ENCODE measurements at regions not wholly inside any gene's neighbourhood (a gene's known extent, or its start where the extent isn't known, plus 50 kb on each side); places are given as distances from the start of the nearest gene placed in this dataset.
"Not testable (repeated sequence)": the region's sequence is repeated elsewhere in the genome, so short reads cannot be mapped to it uniquely, and the experiment has no call there.

DNA sequence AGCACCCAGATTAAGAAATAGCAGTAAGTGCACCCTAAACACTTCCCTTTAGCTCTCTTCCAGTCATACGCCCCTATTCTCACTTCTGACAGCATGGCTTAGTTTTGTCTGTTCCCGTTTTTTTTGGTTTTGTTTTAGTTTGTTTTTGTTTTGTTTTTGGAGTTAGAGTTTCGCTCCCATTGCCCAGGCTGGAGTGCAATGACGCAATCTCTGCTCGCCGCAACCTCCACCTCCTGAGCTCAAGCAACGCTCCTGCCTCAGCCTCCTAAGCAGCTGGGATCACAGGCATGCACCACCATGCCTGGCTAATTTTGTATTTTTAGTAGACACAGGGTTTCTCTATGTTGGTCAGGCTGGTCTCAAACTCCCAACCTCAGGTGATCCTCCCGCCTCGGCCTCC lies 2067.7 kb downstream of the SUCLG1 start:
- no peak for DNase-seq

DNA sequence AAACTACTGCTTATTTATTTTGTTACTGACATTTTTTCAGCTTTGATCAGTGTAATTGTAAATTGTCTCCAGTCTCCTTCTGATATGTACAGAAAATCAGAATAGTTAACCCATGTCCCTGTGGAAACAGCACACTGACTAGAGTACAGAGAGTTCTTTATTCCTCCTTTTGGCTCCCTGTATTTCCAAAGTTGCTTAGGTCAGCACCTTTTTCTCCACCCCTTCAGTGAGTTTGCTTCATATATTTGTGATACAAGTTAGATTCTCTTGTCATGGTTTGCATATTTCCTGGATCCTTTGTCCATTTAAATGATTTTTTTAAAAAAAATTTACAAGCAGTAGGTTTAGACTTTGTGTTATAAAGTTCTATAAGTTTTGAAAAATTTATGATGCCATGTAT lies 2051.1 kb upstream of the LRRTM1 start:
- DNase-seq: no peak

DNA sequence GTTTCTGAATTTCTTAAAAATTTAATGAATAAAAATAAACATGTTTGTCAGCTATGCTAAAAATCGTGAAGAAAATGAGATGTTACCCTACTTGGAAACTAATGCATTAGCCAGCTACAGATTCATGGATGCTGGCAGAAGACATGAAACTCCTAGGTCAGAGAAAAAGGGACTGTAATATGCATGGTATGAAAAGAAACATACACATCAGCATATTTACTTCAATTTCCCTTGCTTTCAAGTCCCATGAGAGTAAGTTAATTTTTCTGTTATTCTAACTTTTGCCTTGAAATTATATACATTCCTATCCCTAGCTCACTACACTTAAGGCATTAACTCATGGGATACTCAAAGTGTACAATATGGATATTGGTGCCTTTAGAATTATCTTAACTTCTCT lies 2041.4 kb upstream of the LRRTM1 start:
- DNase-seq: no peak

DNA sequence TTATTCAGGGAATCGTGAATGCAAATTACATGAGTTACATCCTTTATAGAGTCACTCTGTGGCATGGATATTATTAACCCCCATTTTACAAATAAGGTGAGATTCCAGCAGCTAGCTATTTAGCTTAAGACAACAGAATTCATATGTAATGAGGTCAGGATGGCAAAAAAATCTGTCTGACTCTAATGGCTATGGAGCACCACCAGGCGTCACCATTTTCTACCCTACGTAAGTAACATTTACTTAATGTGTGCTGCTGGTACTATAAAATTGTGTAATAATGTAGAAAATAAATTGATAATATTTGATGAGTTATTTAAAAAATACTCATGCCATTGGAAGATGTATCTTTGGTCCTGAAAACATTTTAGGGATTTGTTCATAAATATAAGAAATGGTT lies 2040.1 kb upstream of the LRRTM1 start:
- no peak for DNase-seq

DNA sequence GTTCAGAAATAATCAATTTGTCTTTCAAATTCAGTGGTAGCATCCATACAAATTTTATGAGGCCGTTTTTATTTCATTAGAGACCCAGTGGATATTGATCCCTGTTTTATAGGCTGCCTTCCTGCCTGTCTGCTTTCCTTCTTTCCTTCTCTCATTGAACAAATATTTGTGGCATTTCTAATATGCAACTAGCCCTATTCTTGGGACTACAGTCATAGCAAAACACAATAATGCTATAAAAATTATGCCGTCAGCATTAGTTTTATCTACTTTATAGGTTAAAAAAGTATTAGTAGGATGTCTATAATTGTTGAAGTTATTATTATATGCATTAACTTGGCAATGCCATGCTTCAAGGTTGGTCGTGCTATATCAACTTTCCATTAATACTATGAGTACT lies 2037.8 kb upstream of the LRRTM1 start:
- DNase-seq: no peak

DNA sequence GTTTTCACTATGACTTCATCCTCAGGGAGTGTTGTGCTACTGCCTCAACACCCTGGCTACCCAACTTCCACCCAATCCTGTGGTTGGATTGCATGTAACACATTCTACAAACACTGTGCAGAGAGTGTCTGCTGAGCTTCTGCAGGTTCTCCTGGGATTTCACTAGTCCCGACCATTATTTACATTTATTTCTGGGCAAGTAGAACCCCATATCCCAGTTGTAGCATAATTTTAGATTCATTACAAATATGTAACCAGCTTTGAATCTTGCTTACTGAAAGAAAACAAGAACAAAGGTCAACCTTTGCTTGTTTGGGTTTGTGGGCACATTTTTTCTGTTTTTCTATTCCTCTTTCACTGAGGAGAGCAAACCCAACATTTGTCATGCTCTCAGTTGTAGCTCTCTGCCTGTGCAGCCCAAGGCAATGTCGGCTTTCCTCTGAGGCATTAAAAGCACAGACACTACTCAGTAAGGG lies 2036.1 kb upstream of the LRRTM1 start:
- DNase-seq: no peak

DNA sequence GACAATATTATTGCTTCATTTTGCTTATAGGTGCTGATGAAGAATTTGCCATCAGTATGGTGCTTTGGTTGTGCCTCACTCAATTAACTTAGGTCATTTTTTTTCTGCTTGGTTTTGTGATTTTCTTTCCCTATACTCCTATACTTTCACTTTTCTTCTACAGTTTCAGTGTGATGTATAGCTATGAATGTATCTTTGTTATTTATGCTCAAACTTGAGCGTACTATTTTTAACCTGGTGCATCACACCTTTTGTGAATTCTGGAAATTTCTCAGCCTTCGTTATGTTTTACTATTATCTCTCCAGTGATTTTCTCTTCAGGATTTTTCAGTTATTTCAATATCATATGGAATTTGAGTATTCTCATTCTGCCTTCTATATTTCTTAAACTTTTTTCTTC lies 2035.3 kb upstream of the LRRTM1 start:
- DNase-seq: no peak

DNA sequence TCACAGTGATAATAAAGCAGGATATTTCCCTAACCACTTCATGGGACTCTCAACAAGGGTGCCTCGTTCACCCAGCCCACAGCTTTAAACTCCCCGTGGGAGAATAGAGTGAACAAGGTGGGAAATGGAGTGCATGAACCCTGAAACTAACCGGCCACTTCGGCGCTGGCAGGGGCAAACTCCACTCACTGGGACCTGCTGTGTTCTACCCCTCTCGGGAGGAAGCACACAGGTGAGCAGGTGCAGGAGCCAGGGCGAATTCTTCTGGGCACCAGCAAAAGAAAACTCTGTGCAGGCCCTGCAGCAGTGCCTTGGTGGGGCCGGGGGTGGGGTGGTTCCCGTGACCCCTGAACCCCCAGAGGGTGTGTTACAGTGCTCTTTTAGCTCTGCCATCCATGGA lies 2029.1 kb upstream of the LRRTM1 start:
- DNase-seq: no peak

DNA sequence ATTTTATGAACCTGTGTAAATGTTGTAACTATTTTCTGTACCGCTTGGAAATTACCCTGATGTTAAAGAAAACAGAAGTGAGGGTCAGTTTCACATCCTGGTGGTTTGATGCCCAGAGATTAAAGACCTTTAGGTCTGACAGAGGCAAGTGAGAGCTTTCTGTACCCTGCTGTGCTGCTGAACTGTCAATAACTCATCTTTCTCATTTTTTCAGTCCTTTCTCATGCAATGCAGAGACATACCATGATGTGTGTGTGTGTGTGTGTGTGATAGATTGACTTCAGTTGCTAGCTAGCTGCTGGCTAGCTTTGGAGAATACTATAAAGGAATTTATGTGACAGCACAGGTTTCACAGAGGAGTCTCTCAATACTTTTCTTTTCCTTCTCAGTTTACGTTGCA lies 2025.6 kb upstream of the LRRTM1 start:
- DNase-seq: no peak

DNA sequence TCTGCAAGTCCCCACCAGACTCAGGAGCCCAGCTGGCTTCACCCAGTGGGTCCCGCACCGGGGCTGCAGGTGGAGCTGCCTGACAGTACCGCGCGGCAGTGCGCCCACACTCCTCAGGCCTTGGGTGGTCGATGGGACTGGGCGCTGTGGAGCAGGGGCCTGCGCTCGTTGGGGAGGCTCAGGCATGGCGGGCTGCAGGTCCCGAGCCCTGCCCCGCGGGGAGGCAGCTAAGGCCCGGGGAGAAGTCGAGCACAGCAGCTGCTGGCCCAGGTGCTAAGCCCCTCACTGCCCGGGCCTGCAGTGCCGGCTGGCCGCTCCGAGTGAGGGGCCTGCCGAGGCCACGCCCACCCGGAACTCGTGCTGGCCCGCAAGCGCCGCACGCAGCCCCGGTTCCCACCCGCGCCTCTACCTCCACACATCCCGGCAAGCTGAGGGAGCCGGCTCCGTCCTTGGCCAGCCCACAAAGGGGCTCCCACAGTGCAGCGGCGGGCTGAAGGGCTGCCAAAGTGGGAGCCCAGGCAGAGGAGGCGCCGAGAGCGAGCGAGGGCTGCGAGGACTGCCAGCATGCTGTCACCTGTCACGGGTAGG lies 2021.7 kb upstream of the LRRTM1 start:
- DNase-seq: not testable (repeated sequence)

DNA sequence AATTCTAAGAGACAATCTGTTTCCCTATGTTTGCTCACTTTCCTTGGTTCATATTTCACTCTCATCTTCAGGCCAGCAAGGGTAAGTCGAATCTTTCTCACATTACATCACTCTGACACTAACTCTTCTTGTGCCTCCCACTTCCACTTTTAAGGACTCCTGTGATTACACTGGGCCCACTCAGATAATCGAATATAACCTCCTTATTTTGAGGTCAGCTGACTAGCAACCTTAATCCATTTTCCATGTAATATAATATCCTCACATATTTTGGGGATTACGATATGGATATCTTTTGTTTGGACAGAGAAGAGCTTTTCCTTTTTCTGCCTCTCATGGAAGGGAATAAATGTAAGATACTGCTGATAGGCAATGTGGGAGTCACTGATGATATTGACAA lies 2015.7 kb upstream of the LRRTM1 start:
- peak; percentile 5 for DNase-seq

DNA sequence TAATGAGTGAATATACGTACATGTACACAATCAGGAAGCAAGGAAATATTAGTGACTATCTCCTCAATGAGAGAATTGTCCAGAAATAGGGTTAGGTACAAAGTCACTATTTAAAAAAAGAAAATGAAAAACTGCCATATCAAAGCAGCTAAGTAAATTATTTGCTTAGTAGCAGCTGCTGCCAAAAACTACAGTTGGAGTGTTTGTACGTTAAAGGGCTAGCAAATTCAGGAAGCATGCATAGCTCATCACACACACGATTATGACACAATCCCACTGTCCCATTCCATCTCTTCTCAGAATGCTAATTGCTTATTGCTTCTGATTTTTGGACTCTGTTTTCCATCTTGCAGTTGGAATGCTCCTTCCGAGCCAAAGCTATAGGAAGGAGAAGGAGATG lies 2012.5 kb upstream of the LRRTM1 start:
- peak; percentile 83 for DNase-seq

DNA sequence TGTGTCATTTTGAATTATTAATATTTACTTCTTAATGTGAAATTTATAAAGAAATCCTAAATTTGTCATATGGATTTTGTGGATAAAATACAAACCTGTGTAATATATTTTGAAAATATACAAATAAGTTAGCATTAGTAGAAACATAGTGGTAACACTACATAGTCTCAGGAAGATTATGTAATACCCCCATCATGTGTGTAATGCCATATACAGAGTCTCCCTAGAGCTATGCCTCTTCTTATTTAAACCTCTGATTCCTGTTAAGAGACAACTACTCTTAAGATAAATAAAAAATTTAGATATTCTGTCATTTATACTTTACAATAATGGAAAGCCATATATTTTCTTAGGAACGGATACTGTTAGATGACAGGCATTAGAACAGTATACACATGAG lies 2012.0 kb upstream of the LRRTM1 start:
- no peak for DNase-seq

DNA sequence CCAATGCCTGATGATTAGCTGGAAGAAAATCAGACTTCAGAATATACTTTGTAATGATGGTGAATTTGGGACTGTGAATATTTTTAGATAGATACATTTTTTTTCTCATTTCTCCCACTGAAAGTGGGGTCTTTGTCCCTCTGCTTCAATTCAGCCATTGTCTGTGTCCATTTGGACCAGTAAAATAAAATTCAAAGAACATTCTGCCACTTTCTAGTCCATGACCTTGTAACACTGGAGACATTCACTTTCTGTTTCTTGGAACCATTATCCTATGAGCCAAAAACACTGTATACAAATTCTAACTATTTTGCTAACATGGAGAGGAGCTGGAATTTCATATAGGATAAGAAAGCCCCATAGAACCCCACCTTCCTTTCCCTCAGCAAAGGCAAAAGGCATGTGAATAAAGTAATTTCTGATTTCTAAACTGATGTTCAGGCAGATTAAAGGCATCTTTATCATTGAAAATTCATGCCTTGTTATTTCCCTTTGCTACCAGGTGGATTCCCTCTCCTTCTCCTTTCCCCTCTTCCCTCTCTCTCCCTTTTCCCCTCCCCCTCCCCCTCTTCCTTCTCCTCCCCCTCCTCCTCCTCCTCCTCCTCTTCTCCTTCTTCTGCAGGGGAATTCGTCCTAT lies 2010.4 kb upstream of the LRRTM1 start:
- DNase-seq: no peak

DNA sequence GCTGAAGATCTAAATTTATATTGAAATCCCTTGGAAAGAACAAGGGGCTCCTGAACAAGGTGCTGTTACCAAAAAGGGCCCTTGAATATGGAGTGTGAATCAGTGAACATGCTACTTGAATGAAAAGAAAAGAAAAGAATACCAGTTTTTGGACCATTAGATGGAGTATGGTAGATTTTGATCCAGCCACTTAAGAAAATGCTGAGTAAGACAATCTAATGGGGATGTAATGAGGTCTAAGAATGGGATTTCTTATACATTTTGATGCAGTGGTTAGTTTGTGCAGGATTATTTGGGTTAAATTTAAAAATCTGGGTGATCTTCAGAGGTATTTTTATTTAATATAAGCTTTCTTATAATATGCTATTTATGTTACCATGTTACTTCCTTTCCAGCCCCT lies 2003.0 kb upstream of the LRRTM1 start:
- DNase-seq: no peak

DNA sequence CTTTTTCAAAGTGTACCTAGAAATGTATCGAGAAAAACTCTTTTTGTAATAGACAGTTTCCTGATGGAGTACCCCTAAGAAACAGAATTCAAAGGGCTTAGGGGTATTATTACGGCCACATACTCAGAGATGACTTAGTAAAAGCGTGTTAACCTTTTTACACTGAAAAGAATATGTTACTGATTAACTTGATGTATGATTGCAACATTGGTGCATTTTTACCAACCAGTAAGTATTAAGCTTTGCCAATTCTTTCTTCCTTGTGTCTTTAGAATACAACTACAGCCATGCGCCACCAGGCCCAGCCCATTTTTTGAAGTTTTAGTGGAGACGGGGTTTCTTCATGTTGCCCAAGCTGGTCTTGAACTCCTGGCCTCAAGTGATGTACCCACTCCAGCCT lies 1997.0 kb upstream of the LRRTM1 start:
- DNase-seq: no peak

DNA sequence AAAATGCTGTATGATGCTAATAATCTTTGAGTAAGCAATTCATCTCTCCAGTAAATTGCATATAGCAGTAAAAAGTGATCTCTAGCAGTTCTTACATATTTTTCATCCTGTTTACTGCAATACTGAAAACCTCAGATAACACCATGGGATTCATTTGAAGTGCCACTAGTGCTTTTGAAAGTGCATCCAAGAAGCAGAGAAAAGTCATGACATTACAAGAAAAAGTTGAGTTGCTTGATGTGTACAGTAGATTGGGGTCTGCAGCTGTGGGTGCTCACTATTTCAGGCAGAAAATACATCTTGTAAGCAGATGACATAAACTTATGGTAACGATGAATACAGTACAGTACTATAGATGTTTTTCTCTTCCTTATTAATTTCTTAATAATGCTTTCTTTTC lies 1984.9 kb upstream of the LRRTM1 start:
- DNase-seq: no peak

DNA sequence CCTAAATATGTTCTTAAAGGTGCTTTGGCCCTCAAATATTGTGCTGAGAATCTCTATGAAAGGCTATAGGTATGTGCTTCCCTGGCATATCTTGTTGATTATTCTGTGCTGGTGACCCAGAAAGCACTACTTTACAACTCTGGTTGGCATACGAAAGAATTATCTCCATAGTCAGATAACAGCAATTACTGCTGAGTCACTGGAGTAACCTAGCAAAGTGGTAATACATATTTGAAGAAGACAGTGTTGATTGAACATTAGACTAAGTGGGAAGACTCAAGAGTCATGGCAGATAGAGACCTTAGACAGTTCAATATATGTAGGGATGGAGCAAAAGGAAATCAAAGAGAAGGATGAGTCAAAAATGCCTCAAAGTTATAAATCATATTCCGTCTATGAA lies 1978.5 kb upstream of the LRRTM1 start:
- no peak for DNase-seq

DNA sequence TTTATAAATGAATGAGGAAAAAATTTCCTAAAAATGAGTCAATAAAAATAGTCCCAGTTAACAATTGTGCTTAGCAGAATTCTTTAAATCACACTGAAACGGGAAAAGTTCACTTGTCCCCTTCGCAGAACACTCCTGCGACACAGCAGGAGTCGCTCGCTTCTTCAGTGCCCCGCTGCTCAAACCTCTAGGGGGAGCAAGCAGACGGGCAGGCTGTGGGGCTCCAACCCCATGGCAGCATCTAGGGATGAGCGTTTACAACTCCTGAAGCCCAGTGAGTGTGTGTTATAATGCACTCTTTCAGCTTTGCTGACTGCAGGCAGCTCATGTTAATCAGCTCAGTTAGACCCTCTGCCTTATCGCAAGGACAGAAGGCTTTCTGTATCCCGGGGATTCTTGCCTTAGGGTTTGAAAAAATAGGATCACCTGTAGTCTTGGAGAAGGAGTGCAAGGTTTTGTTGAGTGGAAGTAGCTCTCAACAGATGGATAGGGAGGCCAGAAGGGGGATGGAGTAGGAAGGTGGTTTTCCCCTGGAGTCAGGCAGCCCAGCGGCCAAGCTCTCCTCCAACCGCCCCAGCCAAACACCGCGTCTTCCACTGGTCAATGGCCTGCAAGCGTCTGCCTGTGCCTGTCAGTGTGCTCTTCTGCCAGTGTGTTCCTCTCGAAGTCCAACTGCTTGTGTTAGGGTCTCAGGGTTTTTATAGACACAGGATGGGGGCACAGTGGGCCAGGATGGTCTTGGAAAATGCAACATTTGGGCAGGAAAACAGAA lies 1977.7 kb upstream of the LRRTM1 start:
- no peak for DNase-seq

DNA sequence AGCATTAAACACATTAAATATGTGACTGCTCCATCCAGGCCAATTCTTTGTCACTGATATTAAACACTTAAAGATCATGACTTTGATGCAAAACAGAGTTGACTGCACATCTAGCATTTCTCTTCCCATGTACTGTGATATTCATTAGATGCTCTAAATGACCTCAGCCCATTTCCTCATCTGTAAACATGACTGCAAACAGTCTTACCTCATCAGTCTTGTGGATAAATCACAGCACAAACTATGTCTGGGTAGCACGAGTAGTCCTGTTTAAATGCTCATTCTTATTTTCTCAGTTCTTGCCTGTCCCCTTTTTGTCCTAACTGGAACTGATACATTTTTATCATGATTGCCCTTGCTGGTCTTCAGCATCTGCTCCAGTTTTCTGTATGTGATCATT lies 1974.8 kb upstream of the LRRTM1 start:
- no peak for DNase-seq

DNA sequence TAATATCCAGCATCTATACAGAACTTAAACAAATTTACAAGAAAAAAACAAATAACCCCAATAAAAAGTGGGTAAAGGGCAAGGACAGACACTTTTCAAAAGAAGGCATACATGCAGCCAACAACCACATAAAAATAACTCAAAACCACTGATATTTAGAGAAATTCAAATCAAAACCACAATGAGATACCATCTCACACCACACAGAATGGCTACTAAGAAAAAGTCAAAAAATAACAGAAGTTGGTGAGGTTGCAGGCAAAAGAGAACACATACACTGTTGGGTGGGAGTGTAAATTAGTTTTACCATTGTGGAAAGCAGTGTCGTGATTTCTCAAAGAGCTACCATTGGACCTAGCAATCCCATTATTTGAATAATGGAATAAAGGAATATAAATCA lies 1973.9 kb upstream of the LRRTM1 start:
- no peak for DNase-seq

DNA sequence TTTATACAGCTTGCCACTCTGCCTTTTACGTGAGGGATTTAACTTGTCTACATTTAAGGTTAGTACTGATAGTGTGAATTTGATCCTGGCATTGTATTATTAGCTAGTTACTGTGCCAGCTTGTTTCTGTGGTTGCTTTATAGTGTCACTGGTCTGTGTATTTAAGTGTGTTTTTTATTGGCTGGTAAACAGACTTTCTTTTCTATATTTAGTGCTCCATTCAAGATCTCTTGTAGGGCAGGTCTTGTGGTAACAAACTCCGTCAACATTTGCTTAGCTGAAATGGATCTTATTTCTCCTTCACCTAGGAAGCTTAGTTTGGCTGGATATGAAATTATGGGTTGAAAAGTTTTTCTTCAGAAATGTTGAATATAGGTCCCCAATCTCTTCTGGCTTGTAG lies 1971.0 kb upstream of the LRRTM1 start:
- DNase-seq: peak; percentile 72

DNA sequence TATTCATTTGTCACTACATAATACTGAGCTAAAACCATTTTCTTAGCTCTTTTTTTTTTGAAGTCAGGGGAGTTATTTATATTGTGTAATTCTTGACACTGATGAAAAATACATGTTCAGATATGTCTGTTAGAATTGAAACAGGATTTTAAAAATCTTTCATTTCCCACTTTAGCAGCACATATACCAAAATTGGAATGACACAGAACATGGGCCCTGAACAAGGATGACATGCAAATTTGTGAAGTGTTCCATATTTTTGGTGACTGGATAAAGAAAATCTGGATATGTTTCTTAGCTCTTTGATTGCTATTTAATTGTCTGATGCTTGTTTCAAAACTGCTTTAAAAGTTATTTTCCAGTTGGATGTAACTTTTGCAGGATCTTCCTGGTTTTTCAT lies 1963.9 kb upstream of the LRRTM1 start:
- no peak for DNase-seq

DNA sequence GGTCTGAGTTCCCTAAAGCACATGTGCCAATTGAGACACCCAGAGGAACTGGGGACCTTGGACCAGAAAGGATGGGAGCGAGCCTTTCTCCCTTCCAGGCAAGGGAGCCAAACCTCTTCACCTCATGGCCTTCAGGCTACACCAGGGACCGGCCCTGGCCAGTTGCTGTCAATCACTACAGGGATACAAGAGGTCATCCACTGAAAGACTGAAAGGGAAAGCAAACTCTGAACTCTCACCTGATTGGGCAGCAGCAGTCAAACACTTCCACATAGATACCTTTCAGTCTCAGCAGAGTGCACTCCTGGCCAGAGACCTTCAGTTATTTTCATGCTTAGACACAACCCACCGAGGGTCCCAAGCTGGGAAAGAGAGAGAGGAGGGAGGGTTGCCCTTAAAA lies 1956.0 kb upstream of the LRRTM1 start:
- no peak for DNase-seq

DNA sequence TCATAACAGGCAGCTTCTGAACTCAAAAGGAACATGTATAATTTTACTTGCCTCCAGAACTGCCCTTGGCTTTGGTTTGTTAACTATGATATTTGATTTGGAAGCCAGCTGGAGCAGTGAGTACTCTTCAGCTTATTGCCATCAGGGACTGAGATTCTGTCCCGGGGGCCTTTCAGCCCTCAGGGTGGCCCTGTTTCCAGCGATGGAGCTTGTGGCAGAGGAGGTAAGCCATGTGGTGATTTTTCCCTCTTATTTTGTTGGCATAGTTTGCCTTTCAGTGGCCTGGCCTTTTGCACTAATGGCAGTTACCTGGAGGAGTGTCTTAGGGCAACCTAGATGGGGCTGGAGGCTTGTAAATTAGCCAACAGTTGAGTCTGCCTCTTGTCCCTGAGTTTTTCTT lies 1955.0 kb upstream of the LRRTM1 start:
- DNase-seq: no peak
